ENCODE measurements at regions not wholly inside any gene's neighbourhood (a gene's known extent, or its start where the extent isn't known, plus 50 kb on each side); places are given as distances from the start of the nearest gene placed in this dataset.

DNA sequence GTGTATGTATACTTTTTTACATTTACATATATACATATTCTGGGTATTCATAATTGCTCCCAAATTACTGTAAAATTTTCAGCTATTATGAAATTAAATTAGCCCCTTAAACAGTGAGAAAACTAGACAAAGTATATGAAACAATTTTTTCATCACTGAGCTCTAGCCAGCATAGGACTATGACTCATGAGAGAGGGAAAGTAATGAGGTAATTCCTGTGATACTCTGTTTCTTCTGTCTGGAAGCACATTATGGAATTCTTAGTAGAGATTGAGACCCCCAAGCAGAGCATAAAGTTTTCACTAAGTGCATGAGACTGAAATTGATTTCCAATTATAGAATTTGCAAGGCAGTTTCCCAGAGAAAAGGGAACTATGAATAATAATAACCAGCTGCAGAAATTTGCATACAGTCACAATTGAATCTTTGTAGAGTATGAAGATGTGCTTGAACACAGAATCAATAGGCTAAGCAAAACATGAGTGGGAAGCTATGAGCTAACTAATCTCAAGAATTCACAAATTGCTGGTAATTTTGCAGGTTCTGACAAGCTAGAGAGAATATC is 779.3 kb downstream of the ARAP2 start:
- no peak for FAIRE-seq

DNA sequence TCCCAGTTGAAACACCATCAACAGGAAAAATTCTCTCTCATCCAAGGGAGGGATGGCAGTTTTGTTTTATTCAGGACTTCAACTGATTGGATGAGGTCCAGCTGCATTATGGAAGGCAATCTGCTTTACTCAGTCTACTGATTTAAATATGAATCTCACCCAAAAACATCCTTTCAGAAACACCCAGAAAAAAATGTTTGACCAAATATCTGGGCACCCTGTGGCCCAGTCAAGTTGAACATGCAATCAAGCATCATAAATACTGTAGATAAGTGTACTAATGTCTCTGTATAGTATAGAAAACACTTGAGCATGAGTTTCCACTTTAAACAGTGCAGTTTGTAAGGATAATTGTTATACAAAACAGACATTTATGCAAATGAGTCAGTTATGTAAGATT is 753.2 kb downstream of the ARAP2 start:
- no peak for FAIRE-seq

DNA sequence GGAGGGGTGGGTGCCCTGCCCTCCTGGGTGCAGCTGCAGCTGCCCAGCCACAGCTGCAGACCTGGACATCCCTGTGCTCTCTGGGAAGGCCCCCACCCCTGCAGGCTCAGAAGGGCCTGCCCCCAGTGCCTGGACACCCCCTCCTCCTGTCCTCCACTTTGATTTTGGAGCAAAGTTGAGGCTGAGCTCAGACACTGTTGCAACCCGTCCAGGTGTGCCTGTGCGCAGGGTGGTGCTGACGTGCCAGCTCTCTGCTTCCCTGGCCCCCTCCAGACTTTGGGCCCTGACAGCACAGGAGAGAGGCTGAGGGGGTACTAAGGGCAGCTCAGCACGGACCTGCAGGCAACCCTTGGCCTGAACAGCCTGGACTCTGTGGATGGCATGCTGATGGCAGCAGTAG is 750.3 kb downstream of the ARAP2 start:
- no peak for FAIRE-seq

DNA sequence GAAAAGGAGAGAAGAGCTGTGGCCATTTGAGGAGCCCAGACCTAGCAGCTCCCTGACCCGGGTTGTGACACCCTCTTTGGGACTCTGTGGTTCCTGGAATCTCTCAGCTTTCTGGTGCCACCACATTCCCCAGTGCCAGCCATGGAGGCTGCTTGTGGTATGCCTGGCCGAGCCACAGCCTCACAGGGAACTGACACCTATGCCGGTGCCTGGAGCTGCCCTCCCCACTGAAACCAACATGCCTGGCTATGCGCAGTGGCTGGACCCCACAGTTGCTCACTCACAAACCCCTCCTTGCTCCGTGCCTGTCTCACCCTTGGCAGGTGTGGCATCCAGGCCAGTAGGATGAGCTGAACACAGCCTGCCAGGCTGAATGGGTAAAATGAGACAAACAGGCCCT is 749.4 kb downstream of the ARAP2 start:
- no peak for FAIRE-seq

DNA sequence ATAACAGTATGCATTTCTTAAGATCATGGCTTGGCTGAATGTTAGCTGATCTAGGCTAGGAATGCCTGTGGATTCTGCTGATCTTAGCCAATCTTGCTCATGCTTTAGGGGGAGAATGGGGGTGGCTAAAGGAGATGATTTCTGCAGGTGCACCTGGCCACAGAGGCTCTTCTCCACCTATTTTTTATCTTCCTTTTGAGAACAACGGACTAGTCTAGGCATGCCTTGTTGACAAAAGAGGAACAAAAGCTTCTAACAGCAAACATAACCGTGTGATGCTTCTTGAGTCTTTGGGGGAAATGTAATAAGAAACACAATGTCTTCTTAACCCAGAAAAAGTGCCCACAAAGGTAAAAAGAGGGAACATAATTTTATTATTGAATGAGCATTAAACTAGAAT is 743.5 kb downstream of the ARAP2 start:
- FAIRE-seq: no peak

DNA sequence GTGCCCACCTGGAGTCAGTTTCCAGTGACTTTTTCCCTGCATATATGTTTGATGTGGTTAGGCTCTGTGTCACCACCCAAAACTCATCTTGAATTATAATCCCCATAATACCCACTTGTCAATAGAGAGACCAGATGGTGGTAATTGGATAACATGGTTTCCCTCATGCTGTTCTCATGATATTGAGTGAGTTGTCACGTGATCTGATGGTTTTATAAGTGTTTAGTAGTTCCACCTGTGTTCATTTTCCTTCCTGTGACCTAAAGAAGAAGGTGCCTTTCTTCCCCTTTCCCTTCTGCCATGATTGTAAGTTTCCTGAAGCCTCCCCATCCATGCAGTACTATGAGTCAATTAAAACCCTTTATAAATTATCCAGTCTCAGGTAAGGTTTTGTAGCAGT is 740.9 kb downstream of the ARAP2 start:
- no peak for FAIRE-seq

DNA sequence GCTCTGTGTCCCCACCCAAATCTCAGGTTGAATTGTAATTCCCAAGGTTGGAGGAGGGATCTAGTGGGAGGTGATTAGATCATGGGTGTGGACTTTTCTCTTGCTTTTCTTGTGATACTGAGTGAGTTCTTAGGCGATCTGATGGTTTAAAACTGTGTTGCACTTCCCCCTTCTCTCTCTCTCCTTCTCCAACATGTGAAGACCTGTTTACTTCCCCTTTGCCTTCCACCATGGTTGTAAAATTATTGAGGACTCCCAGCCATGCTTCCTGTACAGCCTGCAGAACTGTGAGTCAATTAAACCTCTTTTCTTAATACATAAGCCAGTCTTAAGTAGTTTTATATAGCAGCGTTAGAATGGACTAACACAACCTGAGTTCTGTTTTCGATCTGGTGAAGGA is 738.2 kb downstream of the ARAP2 start:
- FAIRE-seq: no peak

DNA sequence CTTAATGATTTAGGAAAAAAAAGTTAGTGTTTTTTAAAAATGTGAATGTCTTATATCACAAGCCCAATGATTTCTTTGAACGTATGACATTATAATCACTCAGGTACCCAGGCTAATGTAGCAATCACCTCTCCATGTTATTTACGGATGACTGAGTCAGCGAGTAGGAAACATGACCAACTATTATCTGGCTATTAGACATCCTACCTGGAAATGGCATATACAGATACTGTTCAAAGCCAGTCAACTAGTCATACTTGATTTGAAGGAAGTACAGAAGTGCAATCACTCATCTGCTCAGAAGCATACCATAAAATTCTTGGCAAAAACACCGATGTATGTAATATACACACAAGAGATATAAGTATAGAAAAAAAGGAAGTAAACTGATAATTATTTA is 732.5 kb downstream of the ARAP2 start:
- no peak for FAIRE-seq

DNA sequence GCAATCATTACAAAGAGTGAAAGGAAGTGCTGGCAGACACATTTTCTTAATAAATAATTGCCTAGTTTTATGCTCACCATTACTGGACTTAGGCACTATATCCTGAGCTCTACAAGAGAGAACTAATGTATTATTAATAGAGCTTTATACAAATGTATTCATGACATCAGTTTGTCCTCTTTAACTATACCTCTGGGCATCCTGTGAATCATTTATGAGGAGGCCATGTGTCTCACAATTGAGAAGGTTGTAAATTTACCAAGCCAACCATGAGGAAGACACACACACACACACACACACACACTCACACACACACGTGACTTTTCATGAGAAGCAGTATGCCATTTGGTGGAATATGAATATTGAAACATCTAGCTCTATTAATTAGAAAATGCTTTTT is 728.2 kb downstream of the ARAP2 start:
- FAIRE-seq: no peak

DNA sequence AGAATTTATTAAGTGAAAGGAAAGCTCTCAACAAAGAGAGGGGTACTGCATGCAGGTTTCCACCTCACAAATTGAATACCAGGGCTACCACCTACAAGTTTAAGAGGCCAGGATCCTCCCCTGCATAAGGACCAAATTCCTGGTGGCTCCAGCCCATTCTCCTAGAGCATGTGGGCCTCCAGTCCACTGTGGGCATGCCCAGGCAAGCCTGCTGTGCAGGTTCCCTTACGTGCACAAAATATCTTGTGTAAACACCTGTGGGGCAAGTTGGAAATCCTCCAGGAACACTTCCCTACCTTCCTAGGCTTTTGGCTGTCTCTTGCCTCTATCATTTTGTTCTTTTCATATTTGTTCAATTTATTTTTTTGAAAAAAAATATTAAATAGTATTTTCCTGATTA is 724.3 kb downstream of the ARAP2 start:
- no peak for FAIRE-seq

DNA sequence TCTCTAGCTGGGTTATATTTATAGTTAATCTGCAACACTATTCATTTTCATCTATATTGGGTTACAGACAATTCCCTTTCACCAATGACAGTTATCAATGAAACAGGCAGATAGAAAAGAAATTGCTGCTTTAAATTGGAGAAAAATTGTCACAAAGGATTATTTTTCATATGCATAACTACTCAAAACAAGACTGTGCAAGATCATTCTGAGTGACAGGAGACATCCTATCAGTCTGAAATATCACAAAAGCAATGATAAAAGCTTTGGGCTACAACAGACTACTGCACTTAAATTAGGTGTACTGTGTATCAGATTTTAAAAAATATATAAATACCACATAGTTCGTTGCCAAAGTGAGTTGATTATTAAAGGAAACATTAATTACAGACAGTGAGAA is 722.6 kb downstream of the ARAP2 start:
- FAIRE-seq: no peak

DNA sequence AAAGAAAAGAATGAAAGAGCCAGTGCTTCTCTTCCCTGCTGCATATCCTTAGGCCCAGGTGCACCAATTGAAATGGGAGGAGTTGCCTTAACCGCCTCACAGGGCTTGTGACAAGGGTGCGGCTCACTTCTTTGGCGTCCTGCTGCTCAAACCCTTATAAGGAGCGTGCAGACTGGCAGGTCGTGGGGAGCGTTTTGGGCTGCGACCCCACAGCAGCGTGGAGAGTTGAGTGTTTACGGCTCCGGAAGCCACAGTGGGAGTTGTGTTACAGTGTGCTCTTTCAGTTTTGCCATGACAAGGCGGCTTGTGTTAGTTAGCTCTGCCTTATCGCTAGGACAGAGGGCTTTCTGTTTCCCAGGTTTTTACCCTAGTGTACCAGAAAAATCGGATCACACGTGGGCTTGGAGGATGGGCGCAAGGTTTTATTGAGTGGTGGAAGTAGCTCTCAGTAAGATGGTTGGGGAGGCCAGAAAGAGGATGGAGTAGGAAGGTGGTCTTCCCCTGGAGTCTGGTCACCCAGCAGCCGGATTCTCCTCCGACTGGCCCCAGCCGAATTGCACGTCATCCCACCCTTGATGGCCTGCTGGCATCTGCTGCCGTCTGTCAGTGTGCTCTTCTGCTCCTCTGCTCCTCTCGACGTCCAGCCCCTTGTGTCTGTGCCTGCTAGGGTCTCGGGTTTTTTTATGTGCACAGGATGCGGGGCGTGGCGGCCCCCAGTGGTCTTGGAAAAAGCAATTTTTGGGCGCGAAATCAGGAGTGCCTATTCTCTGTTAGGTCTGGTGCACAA is 718.9 kb downstream of the ARAP2 start:
- no peak for FAIRE-seq

DNA sequence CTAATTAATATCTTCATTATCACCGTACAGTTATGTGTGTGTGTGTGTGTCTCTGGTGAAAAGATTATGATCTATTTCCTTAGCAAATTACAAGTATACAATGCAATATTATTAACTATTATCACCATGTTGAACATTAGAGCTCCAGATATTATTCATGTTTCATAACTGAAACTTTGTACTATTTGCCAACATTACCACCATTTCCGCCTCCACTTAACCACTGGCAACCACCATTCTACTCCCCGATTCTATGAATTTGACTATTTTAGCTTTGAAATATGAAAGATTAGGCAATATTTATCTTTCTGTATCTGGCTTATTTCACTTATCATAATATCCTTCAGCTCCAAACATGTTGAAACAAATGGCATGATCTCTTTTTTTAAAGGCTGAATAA is 717.9 kb downstream of the ARAP2 start:
- FAIRE-seq: no peak

DNA sequence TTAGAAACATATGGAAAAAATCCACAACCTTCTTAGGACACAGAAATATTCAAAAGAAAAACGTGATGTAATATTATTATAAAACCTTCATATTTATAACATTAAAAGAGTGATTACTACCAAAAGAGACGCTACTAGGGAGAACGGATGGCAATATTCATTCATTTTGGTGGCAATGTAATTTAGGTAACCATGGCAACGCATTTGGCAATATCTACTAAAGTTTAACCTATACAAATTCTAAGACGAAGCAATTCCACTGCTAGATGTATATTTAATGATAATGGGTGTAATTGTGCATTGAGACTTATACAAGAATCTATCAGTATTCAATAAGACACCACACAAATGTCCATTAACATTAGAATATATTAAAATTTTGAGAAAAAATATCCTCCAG is 709.4 kb downstream of the ARAP2 start:
- FAIRE-seq: no peak

DNA sequence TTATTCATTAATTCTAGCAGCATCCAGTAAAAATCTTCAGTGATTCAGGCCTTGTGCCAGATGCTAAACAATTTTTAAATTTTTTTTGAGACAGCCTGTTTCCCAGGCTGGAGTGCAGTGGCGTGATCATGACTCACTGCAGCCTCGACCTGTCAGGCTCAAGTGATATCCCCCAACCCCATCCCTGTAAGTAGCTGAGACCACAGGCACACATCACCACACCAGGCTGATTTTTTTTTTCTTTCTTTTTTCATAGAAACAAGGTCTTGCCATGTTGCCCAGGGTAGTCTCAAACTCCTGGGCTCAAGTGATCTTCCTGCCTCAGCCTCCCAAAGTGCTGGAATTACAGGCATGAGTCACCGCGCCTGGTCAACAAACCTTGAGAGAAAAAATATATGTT is 705.5 kb downstream of the ARAP2 start:
- no peak for FAIRE-seq

DNA sequence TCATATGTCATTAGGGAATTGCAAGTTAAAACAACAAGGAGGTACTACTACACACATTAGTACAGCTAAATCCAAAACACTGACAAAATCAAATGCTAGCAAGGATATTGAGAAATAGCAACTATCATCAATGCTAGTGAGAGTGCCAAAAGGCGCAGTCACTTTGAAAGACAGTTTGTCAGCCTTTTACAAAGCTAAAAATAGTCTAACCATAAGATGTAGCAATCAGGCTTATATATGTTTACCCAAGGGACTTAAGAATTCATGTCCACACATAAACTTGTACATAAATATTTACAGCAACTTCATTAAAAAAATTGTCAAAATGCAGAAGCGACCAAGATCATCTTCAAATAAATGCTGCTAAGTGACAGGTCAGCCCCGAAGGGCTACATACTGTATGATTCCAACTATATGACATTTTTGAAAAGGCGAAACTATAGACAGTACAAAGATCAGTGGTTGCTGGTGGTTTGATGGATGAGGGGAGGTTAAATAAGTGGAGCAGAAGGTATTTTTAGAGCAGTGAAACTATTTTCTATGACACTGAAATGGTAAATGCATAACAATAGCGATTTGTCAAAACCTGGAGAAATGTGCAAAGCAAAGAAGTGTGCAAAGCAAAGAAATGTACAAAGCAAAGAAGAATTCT is 704.8 kb downstream of the ARAP2 start:
- FAIRE-seq: no peak

DNA sequence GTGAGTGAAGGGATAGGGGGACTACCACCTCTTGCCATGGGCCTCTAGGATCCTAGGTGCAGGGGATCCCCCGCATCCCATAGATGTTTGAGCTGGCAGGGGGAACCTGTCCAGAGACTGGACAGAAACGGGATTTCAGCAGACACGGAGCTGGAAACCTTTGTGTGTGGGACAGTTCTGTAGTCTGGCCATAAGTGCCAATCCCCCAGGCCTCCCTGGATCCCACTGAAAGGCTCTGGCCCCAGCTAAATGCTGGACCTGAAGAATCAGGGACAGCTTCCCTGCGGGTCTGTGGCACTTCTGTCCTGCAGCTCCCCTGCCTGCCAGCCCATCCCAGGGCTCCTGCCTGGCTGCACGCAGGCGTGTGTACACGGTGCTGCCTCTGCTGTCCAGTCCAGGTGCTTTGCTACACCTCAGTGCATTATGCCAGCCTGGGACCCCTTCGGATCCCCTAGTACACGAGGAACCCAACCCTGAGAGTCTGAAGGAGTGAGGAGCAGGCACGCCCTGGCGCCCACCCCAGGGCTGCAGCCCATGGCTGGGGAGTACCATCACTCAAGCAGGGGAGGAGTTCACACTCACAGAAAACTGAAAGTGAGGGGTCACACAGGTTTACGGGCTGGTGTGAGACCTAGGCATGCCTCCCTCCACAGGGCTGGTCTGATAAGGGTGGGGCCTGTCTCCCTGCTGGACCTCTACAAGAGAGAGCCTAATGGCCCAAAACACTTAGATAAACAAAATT is 703.0 kb downstream of the ARAP2 start:
- no peak for FAIRE-seq

DNA sequence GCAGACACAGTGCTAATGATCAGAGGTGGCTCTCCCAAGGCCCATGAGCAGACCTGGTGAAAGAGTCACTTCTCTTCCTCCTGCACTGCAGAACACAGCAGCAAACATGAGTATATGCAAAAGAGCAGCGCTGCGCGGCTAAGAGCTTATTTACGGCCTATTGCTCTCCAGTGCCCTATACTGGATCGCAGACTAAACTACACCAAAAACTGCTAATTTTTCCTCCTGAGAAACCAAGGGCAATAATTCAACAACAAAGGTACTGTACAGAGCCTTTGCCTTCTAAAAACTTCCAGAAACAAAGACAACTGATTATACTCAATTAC is 702.5 kb downstream of the ARAP2 start:
- FAIRE-seq: no peak

DNA sequence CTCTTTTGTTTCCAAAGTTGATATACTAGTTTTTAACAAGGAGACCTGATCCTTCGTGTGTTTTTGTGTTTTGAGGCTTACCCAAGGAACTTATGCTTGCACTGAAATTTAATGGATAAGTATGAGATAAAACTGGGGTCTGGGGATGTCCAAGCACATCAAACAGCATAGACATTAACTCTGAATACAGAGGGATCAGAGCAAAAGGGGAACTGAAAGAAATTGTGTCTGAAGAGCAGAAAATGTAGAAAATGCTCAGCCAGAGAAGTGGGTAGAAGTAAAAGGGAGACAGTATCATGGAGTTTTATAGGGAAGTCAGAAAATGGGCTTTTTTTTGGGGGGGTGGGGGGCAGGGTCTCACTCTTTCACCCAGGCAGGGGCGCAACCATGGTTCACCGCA is 695.4 kb downstream of the ARAP2 start:
- no peak for FAIRE-seq

DNA sequence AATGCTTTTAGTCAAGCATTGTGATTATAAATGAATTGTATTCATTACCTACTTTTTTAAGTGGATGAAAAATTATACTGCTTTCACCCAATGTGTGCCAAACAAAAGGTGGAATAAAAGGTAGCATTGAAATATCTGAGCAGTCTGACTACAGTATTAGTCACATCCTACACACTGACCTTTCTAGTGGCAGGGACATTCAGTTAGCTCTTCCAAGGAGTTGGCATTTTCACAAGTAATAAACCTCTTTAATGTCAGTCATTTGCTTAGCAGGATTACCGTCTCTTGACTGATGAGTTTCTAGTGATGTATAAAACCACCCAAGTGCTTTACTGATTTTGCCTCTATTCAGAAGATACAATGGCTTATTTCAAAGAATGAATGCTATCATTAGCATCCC is 687.9 kb downstream of the ARAP2 start:
- no peak for FAIRE-seq

DNA sequence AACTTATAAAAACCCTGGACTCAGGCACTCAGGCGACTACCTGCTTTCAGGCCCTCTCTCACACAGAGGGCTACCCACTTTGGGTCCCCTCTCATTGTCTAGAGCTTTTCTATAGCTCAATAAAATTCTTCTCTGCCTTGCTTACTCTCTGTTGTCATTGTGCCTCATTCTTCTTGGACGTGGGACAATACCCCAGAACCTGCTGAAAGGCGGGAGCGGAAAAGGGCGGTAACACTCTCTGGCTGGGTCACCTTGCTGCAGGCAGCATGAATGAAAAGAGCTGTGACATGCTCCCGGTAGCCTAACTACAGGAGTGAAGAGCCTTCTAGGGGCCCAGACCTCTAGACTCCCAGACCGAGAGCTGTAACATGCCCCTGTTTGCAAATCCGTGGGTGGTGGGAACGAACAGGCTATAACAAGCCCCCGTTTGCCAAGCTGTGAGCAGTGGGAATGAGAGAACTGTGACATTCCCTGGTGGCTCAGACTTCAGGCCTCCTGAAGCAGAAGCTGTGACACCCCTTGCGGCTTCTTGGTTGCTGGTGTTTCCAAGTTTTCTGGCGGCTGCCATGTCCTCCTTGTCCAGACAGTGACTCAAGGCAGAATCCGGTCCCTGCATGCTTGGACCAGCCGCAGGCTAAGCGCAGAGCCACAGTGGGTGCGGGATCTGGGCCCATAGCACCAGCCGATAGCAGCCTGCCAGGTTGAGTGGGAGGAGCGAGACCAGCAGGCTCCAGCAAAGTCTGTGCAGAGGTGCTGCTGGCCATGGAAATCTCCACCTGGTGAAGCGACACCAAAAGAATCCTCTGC is 684.6 kb downstream of the ARAP2 start:
- FAIRE-seq: no peak

DNA sequence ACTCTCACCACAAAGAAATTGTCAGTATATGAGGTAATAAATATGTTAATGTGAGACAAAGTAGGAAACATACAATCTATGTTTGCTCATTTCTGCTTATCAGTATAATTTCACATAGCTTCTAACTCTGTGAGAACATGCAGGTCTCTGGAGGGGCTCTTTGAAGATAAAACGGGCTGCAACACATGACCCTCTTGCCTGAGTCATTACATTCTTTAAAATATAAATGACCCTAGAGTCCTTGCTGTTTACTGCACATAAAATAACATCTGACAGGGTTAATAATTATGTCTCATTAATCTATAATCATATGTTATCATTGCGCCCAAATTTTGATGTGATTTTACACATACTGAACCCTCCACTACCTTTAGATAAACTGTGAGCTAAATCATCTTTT is 681.5 kb downstream of the ARAP2 start:
- no peak for FAIRE-seq

DNA sequence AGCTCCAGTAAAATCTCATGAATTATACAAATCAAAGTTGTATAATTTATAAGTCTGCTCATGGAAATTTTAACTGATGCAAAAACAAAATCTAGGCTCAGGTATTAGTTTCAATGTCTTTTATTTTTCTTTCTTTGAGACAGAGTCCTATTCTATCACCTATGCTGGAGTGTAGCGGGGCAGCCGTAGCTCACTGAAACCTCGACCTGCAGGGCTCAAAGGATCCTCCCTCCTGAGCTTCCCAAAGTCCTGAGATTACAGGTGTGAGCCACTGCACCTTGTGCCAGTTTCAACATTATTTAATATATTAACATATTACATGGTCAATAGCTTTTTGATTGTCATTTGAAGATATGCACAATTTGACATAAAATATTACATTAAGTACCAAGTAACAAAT is 678.7 kb downstream of the ARAP2 start:
- FAIRE-seq: no peak
